Activated CD4-positive, alpha-beta T cell treated with anti-CD3 and anti-CD28 coated beads, Interleukin-2, amount 50 U/mL, for 16 hours (primary cell): ENCODE measurements at regions not wholly inside any gene's neighbourhood (a gene's known extent, or its start where the extent isn't known, plus 50 kb on each side); places are given as distances from the start of the nearest gene placed in this dataset.
"Not testable (repeated sequence)": the region's sequence is repeated elsewhere in the genome, so short reads cannot be mapped to it uniquely, and the experiment has no call there.

Source experiments
- DNase-seq: peaks from one replicate; pipeline ENCODE4 v3.0.0-alpha.2; 2020

DNA sequence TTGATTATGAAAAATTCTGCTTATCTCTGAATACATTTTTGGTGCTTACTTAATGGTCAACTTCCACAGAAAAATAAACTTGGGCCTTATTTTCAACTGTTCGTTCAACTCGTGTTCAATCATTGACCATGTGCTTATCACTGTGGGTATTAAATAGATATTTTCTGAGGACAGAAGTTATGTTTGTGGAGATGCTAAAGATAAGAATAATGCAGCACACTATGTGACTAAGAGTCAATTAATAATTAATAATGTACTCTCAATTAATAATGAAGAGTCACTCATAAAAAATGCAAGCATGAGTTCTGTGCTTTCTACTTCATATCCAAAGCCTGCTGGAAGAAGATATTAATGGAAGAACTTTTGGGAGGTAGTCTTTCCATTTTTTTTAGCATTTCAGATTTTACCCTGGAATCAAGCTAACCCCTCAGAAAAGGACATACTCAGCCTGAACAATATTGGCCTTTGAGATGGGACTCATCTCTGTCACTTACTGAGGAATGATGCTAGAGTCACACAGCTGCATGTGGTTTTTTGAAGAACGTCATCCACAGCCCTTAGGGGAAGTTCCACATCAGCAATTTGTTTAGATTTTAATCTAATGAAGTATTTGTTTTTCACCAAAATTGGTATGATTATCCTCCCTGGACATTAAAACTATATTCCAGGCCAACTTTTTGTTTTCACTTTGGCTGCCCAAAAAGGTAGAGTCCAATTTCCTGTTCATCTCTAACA, 191.9 kb upstream of the CRIM1 start:
- DNase-seq, result no peak

DNA sequence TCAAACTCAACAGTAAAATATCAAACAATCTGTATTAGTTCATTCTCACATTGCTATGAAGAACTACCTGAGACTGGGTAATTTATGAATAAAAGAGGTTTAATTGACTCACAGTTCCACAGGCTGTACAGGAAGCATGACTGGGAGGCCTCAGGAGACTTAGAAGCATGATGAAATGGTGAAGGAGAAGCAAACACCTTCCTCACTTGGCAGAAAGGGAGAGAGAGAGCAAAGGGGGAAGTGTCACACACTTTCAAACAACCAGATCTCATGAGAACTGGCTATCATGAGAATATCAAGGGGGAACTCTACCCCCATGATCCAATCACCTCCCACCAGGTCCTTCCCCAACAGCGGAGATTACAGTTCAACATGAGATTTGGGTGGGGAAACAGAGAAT, 198.5 kb upstream of the CRIM1 start:
- not testable (repeated sequence) for DNase-seq

DNA sequence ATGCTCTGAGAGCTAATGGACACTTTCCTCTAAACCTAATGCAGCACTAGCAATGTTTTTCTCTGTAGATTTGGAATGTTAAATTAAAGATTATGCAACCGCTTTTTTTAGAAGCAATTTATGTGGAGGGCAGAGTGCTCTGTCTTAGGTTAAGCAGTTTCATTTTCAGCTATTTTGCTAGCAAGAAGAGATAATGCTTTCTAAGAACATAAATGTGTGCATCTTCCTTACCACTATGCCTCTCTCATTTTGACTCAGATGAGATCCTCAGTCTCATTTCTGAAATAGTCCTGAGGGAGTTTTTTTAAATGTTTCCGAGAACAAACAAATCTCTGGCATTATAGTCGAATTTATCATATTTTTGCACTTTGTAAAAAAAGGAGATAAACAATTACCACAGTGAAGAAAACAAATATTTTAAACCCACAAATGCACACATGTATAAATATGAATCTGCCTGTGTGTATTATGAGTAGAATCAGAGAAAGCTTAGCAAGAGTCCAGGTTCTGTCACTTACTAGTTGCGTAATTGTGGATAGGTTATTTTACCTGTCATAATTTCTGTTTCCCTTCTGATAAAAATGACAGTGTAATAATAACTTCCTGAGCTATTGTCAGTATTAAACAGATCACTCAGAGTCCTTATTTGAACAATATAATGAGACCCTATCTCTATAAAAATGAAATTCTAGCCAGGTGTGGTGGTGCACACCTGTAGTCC, 207.7 kb upstream of the CRIM1 start:
- peak; percentile 80 for DNase-seq

DNA sequence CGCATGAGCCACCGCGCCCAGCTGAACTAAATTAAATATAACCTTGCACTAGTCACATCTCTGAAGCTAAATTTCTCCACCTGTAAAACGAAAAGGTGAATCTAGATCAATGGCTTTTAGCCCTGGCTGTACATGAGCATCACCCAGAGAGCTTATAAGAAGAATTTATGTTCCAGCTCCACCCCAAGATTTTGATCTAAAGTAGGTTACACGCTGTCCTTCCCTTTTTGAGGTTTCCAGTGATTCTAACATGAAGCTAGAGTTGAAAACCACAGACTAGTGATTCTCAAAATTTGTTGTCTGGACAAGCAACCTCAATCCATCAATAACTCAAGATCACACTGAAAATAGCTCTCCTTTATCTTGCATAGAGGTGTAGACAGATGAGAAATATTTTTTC, 208.8 kb upstream of the CRIM1 start:
- DNase-seq, result peak; percentile 41

DNA sequence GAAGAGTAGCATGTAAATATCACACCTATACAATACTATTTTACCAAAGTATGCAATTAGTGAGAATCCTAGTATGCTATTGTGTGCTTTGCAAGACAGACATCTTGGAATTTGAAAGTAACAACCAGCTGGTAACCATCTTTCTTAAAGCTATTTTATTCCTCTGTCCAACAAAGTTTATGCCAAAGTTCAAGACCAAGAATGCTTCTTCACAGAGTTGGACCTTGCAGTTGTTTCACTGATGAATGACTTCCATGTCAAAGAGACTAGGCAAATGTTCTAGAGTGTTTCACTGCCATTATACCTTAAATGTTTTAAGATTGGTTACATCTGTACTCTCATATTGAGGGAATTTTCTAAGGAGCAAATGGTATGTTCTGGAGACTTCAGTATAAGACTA, 215.2 kb upstream of the CRIM1 start:
- no peak for DNase-seq

DNA sequence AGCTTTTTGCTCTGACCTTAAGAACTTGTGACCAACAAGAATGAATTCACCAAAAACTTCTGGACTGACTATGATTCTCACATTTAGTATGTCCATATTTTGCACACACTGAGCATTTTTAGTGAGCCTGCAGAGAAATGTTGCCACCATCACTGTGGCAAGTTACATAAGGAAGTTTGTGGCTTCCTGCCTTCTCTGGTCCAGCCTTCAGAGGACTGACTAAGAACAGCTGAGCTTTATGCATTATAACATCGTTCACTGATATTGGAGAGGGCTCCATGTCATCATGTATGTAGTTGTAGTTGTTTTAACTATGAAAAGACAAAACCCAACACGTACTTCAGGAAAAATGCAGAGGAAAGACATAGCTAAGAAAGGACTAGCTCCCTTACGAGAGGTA, 218.0 kb upstream of the CRIM1 start:
- no peak for DNase-seq

DNA sequence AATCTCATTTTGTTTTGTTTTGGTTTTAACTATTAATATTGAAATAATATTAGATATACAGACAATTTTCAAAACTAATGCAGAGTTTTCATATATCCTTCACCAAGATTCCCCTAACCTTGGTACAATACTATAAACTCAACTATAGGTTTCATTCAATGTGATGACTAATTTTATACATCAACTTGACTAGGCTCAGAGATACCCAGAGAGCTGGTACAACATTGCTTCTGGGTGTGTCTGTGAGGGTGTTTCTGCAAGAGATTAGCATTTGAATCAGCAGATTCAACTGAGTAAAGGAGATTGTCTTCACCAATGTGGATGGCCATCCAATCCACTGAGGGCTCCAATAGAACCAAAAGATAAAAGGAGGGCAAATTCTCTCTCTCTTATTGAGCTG, 221.3 kb upstream of the CRIM1 start:
- no peak for DNase-seq

DNA sequence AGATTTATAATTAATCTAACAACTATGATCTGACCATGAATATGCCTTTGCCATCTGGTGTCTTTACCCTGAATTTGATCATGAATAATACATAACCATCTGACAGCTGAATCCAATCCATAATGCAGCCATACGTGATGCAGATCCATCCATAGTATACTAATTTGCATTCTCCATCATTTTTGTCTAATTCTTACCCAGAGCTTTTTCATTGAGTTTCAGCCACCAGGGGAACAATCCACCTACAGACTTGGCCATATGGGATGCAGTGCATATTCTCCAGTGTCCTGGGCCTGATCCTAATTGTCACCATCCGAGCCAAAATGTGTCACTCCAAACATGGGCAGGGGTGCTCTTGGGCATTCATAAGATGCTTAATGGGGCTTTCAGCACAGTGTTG, 227.2 kb upstream of the CRIM1 start:
- DNase-seq, result no peak

DNA sequence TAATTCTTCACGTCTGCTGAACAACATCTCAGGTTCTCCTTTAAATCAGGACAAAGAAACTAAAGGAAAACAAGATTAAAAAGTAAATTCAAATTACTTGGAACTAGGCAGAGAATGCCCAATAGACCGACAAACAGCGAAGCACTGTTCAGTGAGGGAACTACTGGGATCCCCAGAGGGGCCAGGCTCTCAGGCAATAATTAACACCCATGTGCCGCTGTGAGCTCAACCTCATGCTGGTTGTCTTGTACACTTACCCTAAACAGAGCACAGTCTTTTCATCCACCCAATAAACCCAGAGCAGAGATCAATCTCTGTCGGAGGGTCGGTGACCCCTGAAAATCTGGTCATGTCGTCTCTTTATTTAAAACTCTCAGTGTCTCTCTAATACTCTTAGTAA, 229.9 kb upstream of the CRIM1 start:
- no peak for DNase-seq

DNA sequence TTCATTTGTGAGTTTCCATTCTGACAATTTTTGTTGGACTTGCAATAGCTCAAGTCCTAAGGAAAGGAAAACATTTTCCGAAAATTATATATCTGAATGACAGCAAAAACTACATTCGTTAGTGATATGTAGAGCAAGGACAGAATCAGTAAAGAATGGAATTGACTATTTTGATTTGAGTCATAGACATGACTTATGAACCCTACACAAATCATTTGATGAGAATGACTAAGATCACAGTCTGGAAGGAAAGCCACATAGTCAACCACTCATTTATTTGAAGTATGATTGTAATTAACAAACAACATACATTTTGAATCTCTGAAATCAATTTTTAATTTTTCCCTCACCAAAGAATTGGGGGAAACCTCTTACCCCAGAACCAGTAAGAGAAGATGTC, 231.6 kb upstream of the CRIM1 start:
- peak; percentile 36 for DNase-seq

DNA sequence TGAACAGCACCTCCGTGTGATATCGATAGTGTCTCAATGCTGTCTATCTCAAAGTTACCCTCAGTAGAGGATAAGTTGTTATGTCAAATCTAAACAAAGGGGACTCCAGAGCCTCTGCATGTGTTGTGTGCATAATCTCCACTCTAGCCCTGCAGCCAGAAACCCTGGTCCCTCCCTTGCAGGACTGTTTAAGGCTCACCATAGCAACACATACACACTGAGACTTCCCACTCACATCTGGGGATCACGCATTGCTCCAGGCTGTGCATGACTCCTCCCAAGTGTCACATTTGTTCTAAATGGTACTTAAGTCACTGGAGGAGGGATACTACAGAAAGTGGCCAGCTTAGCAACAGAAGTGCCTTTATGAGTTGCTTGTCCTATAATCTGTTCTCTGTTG, 258.6 kb upstream of the CRIM1 start:
- no peak for DNase-seq

DNA sequence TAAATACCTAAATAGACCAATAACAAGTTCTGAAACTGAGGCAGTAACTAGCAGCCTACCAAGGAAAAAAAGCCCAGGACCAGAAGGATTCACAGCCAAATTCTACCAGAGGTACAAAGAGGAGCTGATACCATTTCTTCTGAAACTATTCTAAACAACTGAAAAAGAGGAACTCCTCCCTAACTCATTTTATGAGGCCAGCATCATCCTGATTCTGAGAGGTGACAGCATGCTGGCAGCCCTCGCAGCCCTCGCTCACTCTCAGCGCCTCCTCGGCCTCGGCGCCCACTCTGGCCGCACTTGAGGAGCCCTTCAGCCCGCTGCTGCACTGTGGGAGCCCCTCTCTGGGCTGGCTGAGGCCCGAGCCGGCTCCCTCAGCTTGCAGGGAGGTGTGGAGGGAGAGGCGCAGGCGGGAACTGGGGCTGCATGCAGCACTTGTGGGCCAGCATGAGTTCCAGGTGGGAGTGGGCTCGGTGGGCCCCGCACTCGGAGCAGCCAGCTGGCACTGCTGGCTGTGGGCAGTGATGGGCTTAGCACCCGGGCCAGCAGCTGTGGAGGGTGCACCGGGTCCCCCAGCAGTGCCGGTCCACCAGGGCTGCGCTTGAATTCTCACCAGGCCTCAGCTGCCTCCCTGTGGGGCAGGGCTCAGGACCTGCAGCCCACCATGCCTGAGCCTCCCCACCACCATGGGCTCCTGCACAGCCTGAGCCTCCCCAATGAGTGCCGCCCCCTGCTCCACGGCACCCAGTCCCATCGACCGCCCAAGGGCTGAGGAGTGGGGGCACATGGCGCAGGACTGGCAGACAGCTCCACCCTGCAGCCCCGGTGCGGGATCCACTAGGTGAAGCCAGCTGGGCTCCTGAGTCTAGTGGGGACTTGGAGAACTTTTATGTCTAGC, 263.5 kb upstream of the CRIM1 start:
- DNase-seq, result not testable (repeated sequence)

DNA sequence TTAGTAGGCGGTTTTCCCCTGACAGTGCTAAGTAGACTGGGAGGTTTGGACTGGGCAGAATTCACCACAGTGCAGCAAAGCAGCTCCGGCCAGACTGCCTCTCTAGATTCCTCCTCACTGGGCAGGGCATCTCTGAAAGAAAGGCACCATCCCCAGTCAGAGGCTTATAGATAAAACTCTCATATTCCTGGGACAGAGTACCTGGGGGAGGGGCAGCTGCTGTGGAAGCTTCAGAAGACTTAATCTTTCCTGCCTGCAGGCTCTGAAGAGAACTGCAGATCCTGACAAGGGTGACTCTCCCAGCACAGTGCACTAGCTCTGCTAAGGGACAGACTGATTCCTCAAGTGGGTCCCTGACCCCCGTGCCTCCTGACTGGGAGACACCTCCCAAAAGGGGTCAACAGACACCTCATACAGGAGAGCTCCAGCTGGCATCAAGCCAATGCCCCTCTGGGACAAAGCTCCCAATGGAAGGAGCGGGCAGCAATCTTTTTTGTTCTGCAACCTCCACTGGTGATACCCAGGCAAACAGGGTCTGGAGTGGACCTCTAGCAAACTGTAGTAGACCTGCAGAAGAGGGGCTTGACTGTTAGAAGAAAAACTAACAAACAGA, 266.8 kb upstream of the CRIM1 start:
- no peak for DNase-seq

DNA sequence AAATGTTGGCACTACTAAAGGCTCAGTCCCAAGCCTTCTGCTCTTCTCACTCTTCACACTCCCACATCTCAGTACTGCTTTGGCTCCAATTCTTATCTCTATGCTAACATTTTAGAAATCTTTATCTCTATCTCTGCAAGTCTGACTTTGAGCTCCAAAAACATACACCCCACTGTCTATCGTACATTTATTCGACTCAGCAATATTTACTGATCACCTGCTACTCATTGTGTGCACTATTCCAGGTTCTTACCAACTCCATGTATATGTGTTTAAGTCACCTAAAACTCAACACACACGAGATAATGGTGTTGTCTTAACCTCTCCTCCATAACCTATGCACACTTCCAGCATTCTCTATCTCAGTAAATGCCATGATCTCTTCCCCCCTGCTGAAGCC, 268.2 kb upstream of the CRIM1 start:
- DNase-seq, result no peak

DNA sequence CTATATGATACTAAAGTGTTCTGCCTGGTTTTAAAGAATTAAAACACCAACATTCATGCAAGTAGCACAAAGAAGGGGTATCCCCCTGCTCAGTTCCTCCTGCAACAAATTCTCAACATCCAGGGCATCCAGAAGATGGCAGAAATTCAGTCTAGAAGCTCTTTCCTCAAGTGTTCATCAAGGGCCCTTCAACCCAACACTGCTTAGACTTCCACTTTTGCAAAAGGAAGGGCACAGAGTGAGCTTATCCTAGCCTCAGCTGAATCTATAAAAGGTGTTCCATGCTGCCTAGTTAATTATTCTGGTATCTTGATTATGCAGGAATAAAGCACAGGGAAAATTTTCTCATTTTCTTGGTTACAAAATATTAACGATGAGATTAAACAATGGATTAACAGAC, 275.8 kb upstream of the CRIM1 start:
- DNase-seq, result no peak

DNA sequence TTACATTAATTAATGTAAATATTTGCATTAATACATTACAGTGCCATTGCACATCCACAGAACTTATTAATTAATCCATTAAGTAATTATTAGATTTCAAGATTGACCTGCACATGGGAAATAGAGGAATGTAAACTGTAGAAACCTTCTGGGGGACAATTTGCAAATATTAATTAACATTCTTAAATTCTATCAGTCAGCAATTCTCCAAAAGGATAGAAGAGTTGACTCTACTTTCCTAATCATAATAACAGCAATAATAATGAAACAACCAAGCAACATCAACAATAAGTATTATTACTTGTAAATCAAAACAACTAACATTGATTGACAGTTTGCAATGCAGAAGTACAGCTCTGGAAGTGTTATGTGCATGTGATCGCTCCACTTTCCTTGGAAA, 281.6 kb upstream of the CRIM1 start:
- DNase-seq, result no peak

DNA sequence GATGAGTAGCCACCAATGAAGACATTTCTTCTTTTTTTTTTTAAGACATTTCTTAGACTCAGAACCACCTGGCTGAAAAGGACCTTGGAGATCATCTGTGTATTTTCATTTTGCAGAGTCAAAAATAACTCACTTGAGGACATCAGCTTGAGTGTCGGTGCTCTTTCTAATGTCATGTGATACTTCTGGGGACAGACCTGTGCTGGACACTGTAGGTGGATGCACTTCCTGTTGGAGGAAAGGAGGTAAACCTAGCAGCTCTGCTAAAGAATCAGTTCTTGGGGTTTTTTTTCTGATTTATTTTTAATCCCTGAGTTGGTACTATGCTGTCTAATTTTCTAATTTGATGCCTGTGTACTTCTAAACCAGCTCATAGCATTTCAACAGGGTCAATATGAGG, 283.9 kb upstream of the CRIM1 start:
- DNase-seq, result no peak

DNA sequence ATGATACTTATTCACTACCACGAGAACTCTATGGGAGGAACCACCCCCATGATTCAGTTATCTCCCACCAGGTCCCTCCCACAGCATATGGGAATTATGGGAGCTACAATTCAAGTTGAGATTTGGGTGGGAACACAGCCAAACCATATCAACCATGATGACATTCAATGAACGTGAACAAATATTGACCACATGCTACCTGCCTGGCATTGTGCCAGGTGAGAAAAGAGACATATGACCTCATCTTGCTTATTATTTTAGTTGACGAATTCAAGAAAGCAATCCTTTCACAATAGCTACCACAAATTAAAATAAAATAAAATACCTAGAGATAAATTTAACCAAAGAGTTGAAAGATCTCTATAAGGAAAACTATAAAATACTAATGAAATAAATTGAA, 286.5 kb upstream of the CRIM1 start:
- no peak for DNase-seq

DNA sequence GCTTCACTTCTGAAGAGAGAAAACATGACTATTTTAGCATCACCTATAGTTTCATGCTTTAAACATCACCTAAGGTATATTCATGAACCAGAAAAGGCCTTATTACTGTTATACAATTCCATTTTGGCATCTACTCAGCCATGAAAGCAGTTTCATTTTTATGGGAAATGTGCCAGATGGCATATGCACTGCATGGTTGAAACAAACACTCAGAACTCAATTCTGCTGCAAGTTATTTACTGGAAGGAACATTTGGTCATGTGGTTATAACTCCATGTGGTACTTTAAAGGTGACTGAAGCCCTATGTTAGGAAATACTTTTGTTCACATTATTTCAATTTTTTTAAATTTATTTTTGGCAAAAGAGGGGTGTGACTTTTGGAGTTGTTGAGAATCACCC, 287.5 kb upstream of the CRIM1 start:
- DNase-seq, result no peak

DNA sequence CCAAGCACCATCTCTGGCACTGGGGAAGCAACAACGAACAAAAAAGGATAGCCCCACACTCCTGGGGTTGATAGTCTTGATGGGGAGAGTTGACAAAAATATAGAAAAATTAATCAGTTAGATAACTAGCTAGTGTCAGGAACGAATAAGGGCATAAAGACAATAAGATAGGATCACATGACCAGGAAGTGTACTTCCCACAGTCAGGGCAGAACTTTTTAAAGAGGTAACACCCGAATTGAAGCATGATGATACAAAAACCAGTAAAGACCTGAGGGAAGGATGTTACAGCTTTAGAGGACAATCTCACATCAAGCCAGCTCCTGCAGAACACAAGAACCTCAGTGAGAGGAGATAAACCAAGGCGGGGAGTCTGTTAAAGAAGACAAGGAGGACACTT, 295.4 kb upstream of the CRIM1 start:
- no peak for DNase-seq

DNA sequence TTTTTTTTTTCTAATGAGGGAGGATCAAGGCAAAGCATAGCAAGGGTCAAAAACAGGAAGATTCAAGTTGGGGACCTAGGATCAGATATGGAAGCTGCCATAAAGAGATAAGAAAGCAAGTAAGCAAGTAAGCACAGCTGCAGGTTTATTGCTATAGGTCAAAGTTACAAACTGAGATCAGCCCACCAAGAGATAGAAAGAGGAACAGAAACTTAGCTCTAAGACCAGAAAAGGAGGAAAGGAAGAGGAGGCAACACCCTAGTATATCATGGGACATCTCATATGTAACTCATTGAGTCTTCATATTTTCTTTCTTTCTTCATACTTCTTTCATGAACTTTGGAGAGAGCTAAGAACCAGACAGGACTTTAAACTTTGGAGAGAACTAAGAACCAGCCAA, 295.9 kb upstream of the CRIM1 start:
- DNase-seq, result no peak

DNA sequence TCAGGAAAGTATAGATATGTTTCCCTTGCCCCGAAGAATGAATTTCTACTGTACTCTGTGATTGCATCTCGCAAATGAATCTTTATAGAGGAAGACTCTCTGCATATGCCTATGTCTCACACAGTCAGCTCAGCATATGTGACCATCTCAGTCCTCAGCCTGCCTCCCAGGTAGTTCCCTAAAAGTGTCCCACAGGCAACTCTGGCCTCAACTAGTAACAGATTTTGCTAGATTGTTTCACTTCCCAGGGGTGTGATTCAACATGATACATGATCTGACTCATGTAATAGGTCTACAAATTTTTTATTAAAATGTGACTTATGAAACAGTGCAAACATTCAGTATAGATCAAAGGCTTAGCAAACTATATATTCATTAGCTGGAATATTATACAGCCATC, 296.6 kb upstream of the CRIM1 start:
- no peak for DNase-seq

DNA sequence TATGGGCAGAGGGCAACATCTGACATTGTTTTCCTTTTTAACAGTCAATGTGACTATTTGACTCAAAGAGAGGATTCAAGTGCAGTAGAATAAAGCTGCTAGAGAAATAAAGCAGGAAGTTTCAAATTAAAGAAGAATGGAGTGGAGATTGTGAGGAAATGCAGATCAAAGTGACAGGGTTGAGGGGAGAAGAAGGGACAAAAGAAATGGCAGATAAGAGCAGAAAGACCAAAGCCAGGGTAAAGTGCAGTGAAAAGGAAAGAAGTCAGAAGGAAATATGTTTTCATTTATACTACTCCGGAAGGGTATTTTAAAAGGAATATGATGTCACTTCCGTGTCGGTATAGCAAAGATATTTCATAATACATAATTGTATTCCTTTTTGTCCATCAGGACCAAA, 297.5 kb upstream of the CRIM1 start:
- no peak for DNase-seq
